Islet of Langerhans (tissue), 1 donor: ENCODE measurements at regions not wholly inside any gene's neighbourhood (a gene's known extent, or its start where the extent isn't known, plus 50 kb on each side); places are given as distances from the start of the nearest gene placed in this dataset.
"Not testable (repeated sequence)": the region's sequence is repeated elsewhere in the genome, so short reads cannot be mapped to it uniquely, and the experiment has no call there.

ENCODE experiments used
- FAIRE-seq: peaks from one replicate; lab custom pipeline; 2011; peaks lifted over from hg19 to GRCh38; lab: Jason Lieb, UNC

DNA sequence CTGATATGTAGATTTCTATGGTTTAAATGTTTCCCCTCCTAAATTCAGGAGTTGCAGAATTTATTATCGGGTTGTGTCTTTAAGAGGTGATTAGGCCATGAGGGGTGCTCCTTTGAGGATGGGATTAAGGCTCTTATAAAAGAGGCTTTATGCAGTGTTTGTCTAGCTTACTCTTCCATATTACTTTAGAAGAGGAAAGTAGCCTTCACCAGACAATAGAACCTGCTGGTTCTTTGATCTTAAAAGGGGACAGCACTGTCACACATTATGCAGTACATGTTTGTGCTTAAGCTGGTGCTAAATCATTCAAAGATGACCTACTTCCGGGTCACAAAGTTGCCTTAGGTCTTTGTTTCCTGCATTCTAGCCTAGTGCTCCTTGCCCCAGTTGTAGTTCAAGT is 81.0 kb downstream of the CPXCR1 start:
- no peak for FAIRE-seq

DNA sequence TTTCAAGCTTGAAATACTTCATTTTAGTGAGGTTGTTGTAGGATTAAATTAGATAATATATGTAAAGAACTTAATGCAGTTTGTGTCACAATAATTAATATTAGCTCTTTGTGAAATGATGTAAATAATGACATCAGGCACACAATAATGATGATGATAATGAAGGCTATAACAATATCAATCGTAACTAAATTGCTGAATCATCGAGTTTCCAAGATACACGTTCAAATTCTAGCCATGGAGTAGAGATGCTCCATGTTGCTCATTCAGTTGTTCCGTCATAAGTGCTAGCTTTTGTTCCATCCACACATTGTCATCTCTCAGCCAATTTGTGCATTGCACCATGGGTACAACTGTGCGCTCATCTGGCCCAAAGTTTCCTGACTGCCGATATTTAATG is 83.1 kb downstream of the CPXCR1 start:
- FAIRE-seq: no peak

DNA sequence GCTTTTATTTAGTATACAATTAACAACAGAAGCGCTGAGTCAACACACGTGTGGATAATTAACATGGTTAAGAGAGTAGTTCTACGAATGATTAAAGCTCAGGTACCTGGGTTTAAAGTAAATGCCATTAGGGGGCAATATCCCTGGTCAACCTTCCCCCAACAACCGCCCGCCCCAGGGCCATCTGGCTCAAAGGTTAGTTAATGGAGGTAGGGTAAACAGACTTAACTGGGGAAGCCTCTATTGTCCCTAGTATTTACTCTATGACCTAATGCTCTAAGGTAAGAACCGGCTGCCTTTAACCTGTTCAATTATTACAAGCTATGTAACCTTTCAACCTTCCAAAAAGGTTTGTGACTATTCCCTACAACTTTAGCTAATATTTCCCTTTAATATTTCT is 90.7 kb downstream of the CPXCR1 start:
- peak; percentile 43 for FAIRE-seq

DNA sequence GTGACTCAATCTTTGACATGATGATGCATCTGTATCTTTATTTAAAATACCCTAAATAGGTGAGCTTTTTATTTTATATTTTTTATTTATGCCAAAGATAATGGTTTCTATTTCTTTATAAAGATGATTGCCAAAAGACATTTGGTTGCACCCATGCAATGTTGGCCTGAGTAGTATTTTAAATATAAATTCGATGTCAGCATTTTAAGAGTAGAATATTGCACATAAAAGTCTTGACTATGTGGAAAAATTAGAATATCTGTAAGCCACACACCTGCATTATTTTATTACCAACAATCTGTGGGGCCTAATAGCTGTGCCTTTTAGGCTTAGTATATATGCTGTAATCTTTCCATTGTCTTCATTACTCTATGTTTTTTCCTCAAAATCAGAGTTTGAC is 91.4 kb downstream of the CPXCR1 start:
- peak; percentile 64 for FAIRE-seq

DNA sequence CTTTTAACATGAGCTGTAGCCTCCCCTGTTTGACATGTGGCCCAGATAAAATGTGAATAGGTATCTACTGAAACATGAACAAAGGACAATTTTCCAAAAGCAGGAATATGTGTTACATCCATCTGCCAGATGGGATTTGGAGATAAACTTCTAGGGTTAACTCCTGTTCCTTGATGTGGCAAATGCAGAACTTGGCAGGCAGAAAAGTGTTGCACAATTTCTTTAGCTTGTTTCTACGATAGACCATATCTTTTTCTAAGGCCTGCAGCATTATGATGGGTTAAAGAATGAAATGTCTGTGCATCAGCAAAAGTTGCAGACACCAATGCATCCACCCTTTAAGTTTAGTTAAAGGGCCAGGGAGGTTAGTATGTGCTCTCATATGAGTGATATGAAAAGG is 96.8 kb downstream of the CPXCR1 start:
- FAIRE-seq: not testable (repeated sequence)

DNA sequence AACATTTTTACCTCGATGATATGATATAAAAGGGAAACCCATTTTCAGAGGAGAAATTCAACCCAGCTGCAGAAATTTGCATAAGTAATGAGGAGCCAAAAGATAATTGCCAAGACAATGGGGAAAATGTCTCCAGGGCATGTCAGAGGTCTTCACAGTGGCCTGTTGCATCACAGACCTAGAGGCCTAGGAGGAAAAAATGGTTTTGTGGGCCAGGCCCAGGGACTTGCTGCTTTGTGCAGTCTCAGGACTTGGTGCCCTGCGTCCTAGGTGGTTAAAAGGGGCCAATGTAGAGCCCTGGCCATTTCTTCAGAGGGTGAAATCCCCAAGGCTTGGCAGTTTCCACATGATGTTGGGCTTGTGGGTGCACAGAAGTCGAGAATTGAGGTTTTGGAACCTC is 106.9 kb downstream of the CPXCR1 start:
- FAIRE-seq: no peak

DNA sequence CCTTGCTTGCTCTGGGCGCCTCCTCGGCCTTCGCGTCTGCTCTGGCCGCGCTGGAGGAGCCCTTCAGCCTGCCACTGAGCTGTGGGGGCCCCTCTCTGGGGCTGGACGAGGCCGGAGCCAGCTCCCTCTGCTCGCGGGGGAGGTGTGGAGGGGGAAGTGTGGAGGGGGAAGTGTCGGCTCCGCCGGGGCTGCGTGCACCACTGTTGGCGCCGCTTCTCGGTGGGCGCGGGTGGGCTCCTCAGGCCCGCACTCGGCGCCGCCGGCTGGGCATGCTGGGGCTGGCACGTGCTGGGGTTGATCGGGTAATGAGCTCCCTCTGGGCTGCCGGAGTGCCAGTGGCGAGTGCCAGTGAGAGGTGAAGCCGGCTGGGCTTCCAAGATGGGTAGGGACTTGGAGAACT is 116.7 kb downstream of the CPXCR1 start:
- no peak for FAIRE-seq

DNA sequence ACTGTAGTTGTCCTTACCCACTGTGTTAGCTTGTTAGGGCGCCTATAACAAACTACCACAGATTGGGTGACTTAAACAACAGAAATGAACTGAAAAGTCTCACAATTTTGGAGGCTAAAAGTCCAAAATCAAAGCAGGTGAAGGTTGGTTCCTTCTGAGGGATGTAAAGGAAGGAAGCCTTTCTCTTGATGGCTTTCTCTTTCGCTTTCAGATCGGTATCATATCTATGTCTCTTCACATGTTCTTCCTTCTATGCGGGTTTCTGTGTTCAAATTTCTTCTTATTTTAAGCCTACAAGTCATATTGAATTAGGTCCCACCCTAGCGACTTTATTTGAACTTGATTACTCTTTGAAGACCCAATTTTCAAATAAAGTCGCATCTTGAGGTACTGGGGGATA is 118.6 kb downstream of the CPXCR1 start:
- FAIRE-seq: no peak

DNA sequence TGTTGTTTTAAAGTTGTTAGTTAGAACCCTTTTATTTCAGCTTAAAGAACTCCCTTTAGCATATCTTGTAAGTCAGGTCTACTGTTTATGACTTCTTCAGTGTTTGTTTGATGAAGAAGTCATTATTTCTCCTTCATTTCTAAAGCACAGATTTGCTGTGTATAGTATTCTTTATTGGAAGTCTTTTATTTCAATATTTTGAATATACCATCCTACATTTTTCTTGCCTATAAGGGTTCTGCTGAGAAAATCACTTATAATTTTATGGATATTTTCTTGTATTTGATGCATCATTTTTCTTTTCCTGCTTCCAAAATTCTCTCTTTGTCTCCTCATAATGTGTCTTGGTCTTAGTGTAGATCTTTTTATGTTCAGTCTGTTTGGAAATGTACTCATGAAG is 134.5 kb downstream of the CPXCR1 start:
- no peak for FAIRE-seq

DNA sequence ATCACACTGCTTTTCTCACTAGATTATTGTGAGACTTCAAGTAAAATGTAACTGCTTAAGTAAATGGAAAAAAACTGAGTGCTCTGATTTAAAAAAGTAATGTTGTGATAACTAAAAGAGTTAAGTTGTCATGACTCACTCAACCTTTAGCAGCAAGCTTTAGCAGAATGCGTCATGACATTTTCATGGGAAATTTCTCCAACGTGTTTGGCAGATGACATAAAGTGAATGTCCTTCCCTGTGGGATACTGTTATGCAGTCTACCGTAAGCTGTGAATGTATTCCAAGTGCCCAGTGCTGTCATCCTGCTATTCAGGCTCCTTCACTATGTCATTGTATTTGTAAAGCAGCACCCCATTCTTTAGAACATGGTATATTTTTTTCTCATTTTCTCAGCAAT is 136.2 kb downstream of the CPXCR1 start:
- no peak for FAIRE-seq

DNA sequence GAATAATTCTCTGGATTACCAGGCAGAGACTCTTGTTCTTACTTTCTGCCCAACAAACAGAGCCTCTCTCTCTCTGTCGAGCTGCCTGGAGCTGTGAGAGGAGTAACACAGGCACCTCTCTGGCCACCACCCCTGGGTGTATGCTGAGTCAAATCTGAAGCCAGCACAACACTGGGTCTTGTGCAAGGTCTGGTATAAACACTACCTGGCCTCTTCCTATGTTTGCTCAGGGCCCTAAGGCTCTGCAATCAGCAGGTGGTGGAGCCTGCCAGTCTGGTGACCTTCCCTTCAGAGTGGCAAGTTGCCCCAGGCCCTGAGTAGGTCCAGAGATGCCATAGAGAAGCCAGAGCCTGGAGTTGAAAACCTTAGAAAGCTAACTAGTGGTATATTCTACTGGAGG is 139.9 kb downstream of the CPXCR1 start:
- FAIRE-seq: no peak

DNA sequence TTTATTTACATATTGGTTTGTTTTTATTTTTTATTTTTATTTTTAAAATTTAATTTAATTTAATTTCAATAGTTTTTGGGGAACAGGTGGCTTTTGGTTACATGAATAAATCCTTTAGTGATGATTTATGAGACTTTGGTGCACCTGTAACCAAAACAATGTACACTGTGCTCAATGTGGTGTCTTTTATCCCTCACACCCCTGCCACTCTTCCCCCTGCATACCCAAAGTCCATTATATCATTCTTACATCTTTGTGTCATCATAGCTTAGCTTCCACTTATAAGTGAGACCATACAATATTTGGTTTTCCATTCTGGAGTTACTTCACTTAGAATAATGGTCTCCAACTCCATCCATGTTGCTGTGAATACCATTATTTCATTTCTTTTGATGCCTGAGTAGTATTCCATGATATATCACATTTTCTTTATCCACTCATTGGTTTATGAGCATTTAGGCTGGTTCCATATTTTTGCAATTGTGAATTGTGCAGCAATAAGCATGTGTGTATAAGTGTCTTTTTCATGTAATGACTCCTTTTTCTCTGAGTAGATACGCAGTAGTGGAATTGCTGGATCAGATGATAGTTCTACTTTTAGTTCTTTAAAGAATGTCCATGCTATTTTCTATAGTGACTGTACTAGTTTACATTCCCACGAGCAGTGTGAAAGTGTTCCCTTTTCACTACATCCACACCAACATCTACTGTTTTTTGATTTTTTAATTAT is 157.1 kb downstream of the CPXCR1 start:
- peak; percentile 81 for FAIRE-seq

DNA sequence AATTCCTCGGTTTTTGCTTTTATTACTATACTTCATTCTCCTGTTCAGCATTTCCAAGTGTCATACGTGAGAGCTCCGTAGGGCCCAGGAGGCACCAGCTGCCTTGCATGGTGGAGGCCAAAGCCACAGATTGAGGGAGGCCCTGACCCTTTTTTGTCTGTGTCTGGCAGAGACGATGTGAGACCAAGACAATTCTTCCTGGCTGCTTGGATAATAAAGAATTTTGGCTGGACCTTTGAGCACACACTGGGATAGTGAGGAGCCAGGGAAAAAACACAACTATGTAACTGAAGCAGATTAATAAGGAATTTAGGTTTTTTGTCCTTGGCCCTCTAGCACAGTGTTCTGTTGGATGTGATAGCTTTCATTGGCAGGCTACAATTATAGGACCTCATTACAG is 161.0 kb downstream of the CPXCR1 start:
- no peak for FAIRE-seq

DNA sequence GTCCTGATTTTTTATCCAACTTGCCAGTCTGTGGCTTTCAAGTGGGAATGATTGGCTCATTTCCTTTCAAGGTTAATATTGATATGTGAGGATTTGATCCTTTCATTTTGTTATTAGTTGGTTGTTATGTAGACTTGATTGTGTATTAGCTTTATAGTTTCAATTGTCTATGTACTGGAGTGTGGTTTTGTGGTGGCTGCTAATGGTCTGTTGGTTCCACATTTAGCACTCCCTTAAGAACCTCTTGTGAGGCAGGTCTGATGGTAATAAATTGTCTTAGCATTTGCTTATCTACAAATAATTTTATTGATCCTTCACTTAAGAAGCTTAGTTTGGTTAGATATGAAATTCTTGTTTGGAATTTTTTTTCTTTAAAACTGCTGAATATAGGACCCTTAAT is 190.6 kb downstream of the CPXCR1 start:
- no peak for FAIRE-seq

DNA sequence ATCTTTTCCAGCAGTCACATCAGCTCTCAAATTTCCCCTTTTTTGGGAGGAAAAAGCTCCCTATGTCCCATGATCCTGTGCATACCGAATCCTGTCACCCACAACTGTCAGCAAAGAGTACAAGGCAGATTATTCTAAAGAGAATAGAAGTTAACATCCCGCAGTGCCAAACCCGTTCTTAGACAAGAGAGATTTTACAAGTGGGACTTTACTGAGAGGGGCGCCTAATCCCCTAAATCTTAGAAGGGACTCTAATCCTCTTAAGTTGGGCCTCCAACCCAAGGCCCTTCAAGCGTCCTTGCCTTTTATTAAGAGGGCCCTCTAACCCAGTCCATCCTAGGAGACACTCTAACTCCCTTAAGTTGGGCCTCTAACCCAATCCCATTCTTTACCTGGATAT is 193.9 kb downstream of the CPXCR1 start:
- no peak for FAIRE-seq

DNA sequence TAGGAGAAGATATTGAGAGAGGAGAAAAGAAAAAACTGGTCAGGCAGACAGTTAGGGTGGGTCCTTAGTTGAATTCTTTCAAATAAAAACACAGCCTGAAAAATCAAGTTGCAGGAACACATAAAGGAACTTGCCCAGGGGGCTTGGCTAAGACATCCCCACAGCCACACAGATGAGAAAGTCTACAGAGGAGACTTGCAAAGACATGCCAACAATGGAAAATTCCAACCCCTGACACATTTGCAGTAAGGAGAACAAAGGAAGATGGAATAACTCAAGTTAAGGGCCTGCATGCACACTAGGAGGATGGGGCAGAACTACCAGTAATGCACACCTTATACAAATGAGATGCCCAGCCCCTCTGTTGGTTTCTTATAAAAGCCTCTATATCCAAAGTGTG is 197.6 kb downstream of the CPXCR1 start:
- FAIRE-seq: no peak

DNA sequence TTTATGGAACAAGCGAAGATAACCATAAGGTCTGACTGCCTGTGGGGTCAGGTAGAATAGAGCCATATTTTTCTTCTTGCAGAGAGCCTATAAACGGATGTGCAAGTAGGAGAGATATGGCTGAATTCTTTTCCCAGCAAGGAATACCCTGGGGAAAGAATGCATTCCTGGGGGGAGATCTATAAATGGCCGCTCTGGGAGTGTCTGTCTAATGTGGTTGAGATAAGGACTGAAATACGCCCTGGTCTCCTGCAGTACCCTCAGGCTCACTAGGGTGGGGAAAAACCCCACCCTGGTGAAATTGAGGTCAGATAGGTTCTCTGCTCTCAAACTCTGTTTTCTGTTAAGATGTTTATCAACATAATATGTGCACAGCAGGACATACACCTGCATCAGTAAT is 209.0 kb downstream of the CPXCR1 start:
- FAIRE-seq: not testable (repeated sequence)

DNA sequence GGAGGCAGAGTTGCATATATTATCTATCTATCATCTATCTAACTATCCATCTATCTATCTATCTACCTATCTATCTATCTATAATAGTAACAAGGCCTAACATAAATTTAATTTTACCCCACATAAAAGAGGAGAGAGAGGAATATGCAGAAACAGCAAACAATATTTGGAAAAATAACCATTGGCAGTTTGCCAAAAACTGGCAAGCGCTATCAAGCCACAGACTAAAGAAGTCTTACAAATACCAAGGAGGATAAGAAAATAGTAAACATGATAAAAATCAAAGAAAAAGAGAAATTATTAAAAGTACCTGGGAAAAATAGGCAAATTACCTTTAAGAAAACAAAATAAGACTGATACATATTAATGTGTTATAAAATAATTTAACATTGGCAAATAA is 230.8 kb downstream of the CPXCR1 start:
- no peak for FAIRE-seq

DNA sequence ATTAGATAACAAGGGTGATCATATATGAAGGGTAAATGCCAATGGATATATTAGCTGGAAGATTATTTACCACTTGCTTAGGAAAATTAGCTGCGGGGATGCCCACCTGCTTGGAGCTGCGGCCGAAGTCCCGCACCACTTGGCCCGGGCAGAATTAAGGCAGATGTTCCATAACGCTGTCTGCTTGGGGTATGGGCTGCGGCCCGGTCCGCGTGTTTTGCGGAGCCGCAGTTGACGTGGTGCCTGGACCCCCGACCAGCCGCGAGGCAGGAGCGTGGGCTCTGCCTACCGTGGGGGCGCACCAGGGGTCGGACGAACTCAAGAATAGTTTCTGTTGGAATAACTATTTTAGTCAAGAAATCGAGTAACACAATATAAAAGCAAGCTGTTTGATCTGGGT is 235.2 kb downstream of the CPXCR1 start:
- FAIRE-seq: no peak

DNA sequence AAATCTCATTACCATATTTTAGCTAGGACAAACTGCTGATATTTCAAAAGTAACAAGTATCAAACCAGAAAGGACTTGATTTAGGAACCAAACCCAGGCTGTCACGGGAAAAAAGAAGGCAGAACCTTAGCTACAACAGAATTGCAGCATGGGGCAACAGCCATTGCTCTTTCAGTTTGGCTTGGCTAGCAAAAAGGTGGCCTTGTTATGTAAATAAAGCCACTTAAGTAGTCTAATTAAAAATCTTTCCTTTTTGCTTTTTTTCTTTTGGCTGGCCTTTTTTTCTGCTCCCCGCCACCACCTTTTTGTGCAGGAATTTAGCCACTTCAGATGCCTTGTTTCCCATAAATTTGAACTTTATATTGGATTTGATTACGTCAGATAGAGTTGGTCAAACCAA is 235.9 kb downstream of the CPXCR1 start:
- FAIRE-seq: no peak

DNA sequence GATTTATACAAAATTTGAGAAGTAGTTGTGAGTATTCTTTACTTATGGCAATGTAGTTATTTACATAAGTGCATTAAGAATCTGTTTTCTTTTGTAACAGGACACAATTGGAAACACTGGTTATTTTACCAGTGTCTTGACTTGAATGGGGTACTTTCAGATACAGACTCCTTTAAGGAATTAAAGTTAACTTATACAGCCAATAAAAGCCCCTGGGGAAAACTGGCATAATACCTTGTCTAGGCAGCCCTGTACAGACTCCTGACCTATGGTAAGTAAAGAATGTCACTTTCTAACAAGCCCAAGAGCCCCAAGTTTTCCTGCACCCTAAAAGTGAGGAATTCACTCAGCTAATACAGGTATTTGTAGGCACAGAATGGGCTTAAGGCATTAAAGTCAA is 241.8 kb downstream of the CPXCR1 start:
- no peak for FAIRE-seq

DNA sequence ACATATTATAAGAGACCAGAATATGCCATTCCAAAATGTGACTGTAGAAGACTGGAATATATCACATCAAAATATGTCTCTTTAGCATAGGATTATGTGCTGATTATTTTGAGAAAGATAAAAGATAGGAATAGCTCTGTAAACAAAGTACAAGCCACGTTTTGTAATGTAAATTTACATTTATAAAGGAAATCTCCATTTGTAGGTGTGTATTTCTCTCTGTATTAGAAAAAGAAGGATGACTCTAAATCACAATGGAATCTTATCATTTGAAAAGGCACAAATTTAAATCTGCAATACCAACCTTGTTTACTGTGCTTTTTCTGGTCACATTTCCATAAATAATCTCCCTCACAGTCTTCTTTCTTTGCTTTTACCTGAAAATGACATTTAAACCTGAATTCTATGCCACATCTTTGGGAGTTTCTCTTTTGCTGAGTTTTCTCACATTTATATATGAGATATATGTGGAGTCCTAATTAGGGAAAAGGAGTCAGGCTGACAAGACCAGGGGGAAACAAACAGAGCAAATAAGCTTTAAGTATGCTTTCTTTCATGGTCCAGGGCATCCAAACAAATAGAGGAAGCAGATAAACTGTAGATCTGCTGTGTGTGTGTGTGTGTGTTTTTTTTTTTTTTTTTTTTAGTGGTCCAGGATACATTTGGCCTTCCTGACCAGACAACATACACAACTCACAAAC is 244.0 kb downstream of the CPXCR1 start:
- FAIRE-seq: peak; percentile 17

DNA sequence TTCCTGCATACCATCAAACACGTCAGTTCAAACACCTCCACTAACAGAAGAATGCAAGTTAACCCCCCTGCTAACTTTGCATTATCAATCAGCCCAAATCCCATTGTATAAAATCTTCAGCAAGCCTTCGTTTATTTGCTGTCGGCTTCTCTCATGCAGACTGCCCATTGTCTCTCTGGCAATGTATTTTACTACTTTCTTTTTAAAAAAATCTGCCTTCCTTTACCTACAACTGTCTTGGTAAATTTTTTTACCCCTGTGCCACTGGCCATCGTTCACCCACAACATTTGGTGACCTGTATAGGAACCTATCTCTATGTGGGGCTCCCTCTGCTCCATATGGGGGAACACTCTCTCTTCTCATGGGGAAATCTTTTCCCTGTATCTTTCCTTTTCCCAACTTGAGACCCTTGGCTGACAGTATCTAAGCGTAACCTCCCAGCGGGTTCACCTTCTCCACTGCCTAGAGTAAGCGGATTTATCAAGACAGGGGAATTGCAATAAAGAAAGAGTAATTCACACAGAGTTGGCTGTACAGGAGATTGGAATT is 244.6 kb downstream of the CPXCR1 start:
- no peak for FAIRE-seq

DNA sequence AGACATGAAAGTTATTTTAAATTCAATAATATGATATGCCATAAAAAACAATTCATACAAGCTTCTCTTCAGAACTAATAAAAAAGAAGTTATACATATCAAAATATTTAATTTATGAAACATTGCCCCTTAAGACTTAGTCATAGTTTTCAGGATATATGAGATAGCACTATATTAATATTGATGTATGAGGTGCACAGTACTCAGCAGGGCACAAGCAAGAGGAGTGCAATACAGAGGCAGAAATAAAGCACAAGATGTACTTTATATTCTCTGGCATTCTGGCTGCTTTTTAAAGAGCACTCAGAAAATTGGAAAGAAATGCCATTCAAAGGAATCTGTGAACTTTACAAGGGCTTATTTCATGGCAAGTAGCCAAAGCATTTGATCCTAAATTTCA is 274.9 kb downstream of the CPXCR1 start:
- no peak for FAIRE-seq
